Gastroesophageal sphincter (tissue), 3 donors: ENCODE measurements at regions not wholly inside any gene's neighbourhood (a gene's known extent, or its start where the extent isn't known, plus 50 kb on each side); places are given as distances from the start of the nearest gene placed in this dataset.

Experiments used
- POLR2A ChIP-seq, 2 donors: fragments of 450-650 bp; IDR thresholded peaks; one replicate each; pipeline ENCODE4 v1.6.1; 2017; ENCODE audit warnings: antibody characterized with exemption in 2 of 2, mild to moderate bottlenecking in 2 of 2, moderate library complexity in 1 of 2
- POLR2AphosphoS5 ChIP-seq: sonication (generic); formaldehyde crosslinking; IDR thresholded peaks from one replicate; pipeline ENCODE4 v1.6.1; 2017; ENCODE audit warnings: antibody characterized with exemption
- TF ChIP-seq, protein P1 (sequence below), 4 experiments: fragments of 200-600 bp in 2 of 4; fragments of 450-650 bp in 2 of 4; sonication (generic) in 1 of 4; IDR thresholded peaks; one replicate each; pipeline ENCODE4 v1.5.1; 2017 to 2019; ENCODE audit warnings: antibody characterized with exemption in 4 of 4, mild to moderate bottlenecking in 2 of 4, moderate library complexity in 2 of 4

DNA sequence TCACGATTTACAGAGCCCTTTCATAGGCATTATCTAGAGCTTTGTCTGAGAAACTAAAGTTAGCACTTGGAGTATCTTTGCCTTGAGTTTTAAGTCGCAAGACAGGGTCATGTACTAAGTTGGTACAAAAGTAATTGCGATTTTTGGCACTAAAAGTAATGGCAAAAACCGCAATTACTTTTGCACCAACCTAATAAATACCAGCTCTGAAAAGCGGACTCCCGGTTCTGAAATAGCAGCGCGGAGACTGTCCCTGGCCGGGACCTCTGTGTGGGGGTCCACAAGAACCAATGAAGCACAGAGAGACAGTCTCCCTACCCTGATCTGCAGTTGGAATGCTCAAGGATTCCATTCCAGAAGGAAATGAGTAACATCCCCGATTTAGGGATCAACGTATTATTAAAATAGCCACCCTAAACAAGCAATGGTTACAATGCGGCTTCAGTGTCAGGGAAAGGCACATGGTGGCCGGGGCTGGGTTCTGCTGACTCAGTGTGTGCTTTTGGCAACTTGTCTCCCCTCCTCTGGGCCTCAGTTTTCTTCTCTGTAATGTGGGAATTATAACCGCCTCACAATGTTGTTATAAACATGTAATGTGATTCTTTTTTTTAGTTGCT, 150.3 kb upstream of the MCTP2 start:
- TF ChIP-seq, protein P1, sequence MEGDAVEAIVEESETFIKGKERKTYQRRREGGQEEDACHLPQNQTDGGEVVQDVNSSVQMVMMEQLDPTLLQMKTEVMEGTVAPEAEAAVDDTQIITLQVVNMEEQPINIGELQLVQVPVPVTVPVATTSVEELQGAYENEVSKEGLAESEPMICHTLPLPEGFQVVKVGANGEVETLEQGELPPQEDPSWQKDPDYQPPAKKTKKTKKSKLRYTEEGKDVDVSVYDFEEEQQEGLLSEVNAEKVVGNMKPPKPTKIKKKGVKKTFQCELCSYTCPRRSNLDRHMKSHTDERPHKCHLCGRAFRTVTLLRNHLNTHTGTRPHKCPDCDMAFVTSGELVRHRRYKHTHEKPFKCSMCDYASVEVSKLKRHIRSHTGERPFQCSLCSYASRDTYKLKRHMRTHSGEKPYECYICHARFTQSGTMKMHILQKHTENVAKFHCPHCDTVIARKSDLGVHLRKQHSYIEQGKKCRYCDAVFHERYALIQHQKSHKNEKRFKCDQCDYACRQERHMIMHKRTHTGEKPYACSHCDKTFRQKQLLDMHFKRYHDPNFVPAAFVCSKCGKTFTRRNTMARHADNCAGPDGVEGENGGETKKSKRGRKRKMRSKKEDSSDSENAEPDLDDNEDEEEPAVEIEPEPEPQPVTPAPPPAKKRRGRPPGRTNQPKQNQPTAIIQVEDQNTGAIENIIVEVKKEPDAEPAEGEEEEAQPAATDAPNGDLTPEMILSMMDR (IDR thresholded peaks at IDR 0.05), result no peak
- no peak for TF ChIP-seq POLR2AphosphoS5
- TF ChIP-seq POLR2A (IDR thresholded peaks at IDR 0.05), result no peak
